Endothelial cell of umbilical vein (primary cell): ENCODE measurements at regions not wholly inside any gene's neighbourhood (a gene's known extent, or its start where the extent isn't known, plus 50 kb on each side); places are given as distances from the start of the nearest gene placed in this dataset.

Source experiments
- BruUV-seq: library from RNA; stranded (reverse); fragments of 400-500 nt; replicated peaks from 2 replicates; lab custom pipeline; 2021; lab: Mats Ljungman, UMichigan
- CTCF ChIA-PET: fragments of 300-600, 350-600 bp; sonication (Branson Sonifier 250); formaldehyde crosslinking; loops from one replicate; lab custom pipeline; 2021; ENCODE audit warnings: antibody characterized with exemption, inconsistent platforms; lab: Charles Lee
- POLR2A ChIA-PET: fragments of 300-600, 350-600 bp; sonication (Branson Sonifier 250); formaldehyde crosslinking; loops from one replicate; lab custom pipeline; 2021; ENCODE audit warnings: antibody characterized with exemption, inconsistent platforms; lab: Charles Lee
- DNase-seq: peaks from one replicate; pipeline ENCODE4 v3.0.0-alpha.2; 2011; ENCODE audit warnings: low read depth, low spot score
- FAIRE-seq: peaks from 2 replicates; lab custom pipeline; 2011; peaks lifted over from hg19 to GRCh38; lab: Jason Lieb, UNC
- H2AFZ ChIP-seq: 2 replicates; pipeline ENCODE4 v1.6.0; 2012; ENCODE audit warnings: low read depth, low read length, control low read depth, inconsistent platforms
- H3K27ac ChIP-seq: 2 replicates; pipeline ENCODE4 v1.5.1; 2011; ENCODE audit warnings: low read depth, mild to moderate bottlenecking, control low read depth, low read length, moderate library complexity; ENCODE audit not compliant: insufficient read depth
- H3K27me3 ChIP-seq, 2 experiments: 2 replicates each; pipeline versions ENCODE4 v1.6.0 to v1.6.1; 2011; ENCODE audit warnings: low read length in 2 of 2, mixed read lengths in 1 of 2; ENCODE audit not compliant: control insufficient read depth in 2 of 2, insufficient read depth in 2 of 2
- H3K36me3 ChIP-seq, 2 experiments: 2 replicates in 1 of 2; 3 replicates in 1 of 2; pipeline ENCODE4 v1.5.1; 2011; ENCODE audit warnings: low read length in 2 of 2, mild to moderate bottlenecking in 1 of 2, moderate library complexity in 1 of 2; ENCODE audit not compliant: control insufficient read depth in 2 of 2, insufficient read depth in 2 of 2; ENCODE audit errors: extremely low read depth in 1 of 2
- H3K4me1 ChIP-seq: 3 replicates; pipeline ENCODE4 v1.5.1; 2011; ENCODE audit warnings: mild to moderate bottlenecking, low read length; ENCODE audit not compliant: control insufficient read depth, insufficient read depth; ENCODE audit errors: extremely low read depth
- H3K4me2 ChIP-seq: 2 replicates; pipeline ENCODE4 v1.6.1; 2011; ENCODE audit warnings: low read length, control low read depth, mixed read lengths; ENCODE audit not compliant: insufficient read depth
- H3K4me3 ChIP-seq, 3 experiments: fragments of 200-600 bp in 1 of 3; sonication (generic), shearing (Covaris generic) in 1 of 3; replicated peaks in 1 of 3; 2 replicates each; pipeline ENCODE4 v1.5.1; 2011 to 2016; ENCODE audit warnings: control low read depth in 3 of 3, low read length in 3 of 3, mild to moderate bottlenecking in 2 of 3, inconsistent platforms in 1 of 3, low read depth in 1 of 3, moderate library complexity in 1 of 3; ENCODE audit not compliant: insufficient read depth in 1 of 3
- H3K79me2 ChIP-seq: 2 replicates; pipeline ENCODE4 v1.6.0; 2012; ENCODE audit warnings: low read length, inconsistent platforms; ENCODE audit not compliant: control insufficient read depth, insufficient read depth
- H3K9ac ChIP-seq: replicated peaks from 2 replicates; pipeline ENCODE3; 2011; ENCODE audit warnings: low read length, control low read depth; ENCODE audit not compliant: insufficient read depth; ENCODE audit errors: extremely low read depth
- H3K9me1 ChIP-seq: replicated peaks from 3 replicates; pipeline ENCODE4 v1.6.0; 2011; ENCODE audit warnings: mild to moderate bottlenecking, low read length; ENCODE audit not compliant: control insufficient read depth, insufficient read depth; ENCODE audit errors: extremely low read depth
- H3K9me3 ChIP-seq: replicated peaks from 2 replicates; pipeline ENCODE4 v1.5.1; 2012; ENCODE audit warnings: low read length, inconsistent platforms; ENCODE audit not compliant: control insufficient read depth, insufficient read depth
- H4K20me1 ChIP-seq: replicated peaks from 2 replicates; pipeline ENCODE3; 2011; ENCODE audit warnings: mild to moderate bottlenecking, low read length; ENCODE audit not compliant: control insufficient read depth, insufficient read depth; ENCODE audit errors: extremely low read depth
- CTCF ChIP-seq, 2 donors: IDR thresholded peaks; 1 replicate in 1 of 2; 2 replicates in 1 of 2; pipeline ENCODE4 v1.5.1; 2011; ENCODE audit warnings: low read length in 2 of 2, mild to moderate bottlenecking in 2 of 2, moderate library complexity in 2 of 2, control low read depth in 1 of 2, inconsistent platforms in 1 of 2, low read depth in 1 of 2; ENCODE audit not compliant: insufficient read depth in 1 of 2; ENCODE audit errors: extremely low read depth in 1 of 2
- EZH2 ChIP-seq: IDR thresholded peaks from 2 replicates; pipeline ENCODE4 v1.6.1; 2012; ENCODE audit warnings: borderline replicate concordance, low read depth, mild to moderate bottlenecking, moderate library complexity, low read length, inconsistent platforms; ENCODE audit not compliant: severe bottlenecking
- FOS ChIP-seq: IDR thresholded peaks from 2 replicates; pipeline ENCODE4 v1.6.1; 2011; ENCODE audit warnings: mild to moderate bottlenecking, low read length, moderate library complexity, borderline replicate concordance; ENCODE audit not compliant: insufficient read depth
- GATA2 ChIP-seq: IDR thresholded peaks from 2 replicates; pipeline ENCODE4 v1.7.0; 2011; ENCODE audit warnings: low read depth, mild to moderate bottlenecking, moderate library complexity, mixed read lengths, low read length; ENCODE audit not compliant: insufficient read length, insufficient read depth
- JUN ChIP-seq: IDR thresholded peaks from 2 replicates; pipeline ENCODE4 v1.6.1; 2011; ENCODE audit warnings: borderline replicate concordance, low read depth; ENCODE audit not compliant: insufficient read length, insufficient read depth
- MAX ChIP-seq: IDR thresholded peaks from 2 replicates; pipeline ENCODE4 v1.6.1; 2011; ENCODE audit not compliant: insufficient read depth, insufficient read length
- MYC ChIP-seq: IDR thresholded peaks from one replicate; pipeline ENCODE4 v1.6.1; 2011; ENCODE audit warnings: mild to moderate bottlenecking, low read depth, low read length
- POLR2A ChIP-seq: IDR thresholded peaks from 2 replicates; pipeline ENCODE4 v1.6.1; 2012; ENCODE audit warnings: low read depth, mild to moderate bottlenecking, control low read depth, low read length
- POLR2AphosphoS5 ChIP-seq: IDR thresholded peaks from 2 replicates; pipeline ENCODE4 v1.6.1; 2012; ENCODE audit warnings: low read depth, mild to moderate bottlenecking, control low read depth, low read length, moderate library complexity; ENCODE audit not compliant: insufficient read depth
- dilution Hi-C: fragments of 300-500 bp; cut with MboI; formaldehyde crosslinking; loops from one replicate; pipeline ENCODE4 v1.15.0; 2019; ENCODE audit warnings: low sequenced_read_pairs; ENCODE audit not compliant: extremely low pct_ligation_motif_present
- intact Hi-C: fragments of 100-400 bp; cut with micrococcal nuclease; formaldehyde crosslinking; loops from one replicate; pipeline ENCODE4 v1.10.0; 2022

- H3K4me1 ChIP-seq: no peaks in the 10 kb centered on the region
- DNase-seq (no peak), FAIRE-seq (no peak)
- no peak overlapping the region for H3K4me2 ChIP-seq
- intact Hi-C loops (no loop called here), dilution Hi-C loops (no loop called here)
- H2AFZ ChIP-seq: no peak overlapping the region
- no peaks in the 10 kb centered on the region for H3K79me2 ChIP-seq
- no peaks in the 10 kb centered on the region for H3K9me3 ChIP-seq
- no peak overlapping the region for H3K9ac ChIP-seq
- H4K20me1 ChIP-seq: no peaks in the 10 kb centered on the region
- no TSS peak for BruUV-seq
- CTCF ChIA-PET: no interaction called here
- POLR2A ChIA-PET: no interaction called here
- no peaks in the 10 kb centered on the region for H3K9me1 ChIP-seq
- TF ChIP-seq MAX (no peak), CTCF (IDR thresholded peaks at IDR 0.05; ENCODE audit: extremely low read depth in 1 of 2, insufficient read depth in 1 of 2, low read depth in 1 of 2, low read length in 2 of 2) (no peak), GATA2 (no peak), MYC (no peak)
- no peak overlapping the region for H3K4me3 ChIP-seq
- no peaks in the 10 kb centered on the region for H3K27me3 ChIP-seq
- no peak overlapping the region for H3K27ac ChIP-seq
- no peaks in the 10 kb centered on the region for H3K36me3 ChIP-seq
Observed at GRCh38 chr2:207437136-207437523, 92.6 kb upstream of the CREB1 start.

GRCh38 chr2:207437524-207438143, 92.1 kb upstream of the CREB1 start:
- Histone ChIP-seq H2AFZ (no peak overlapping the region), H3K27ac (no peak overlapping the region), H3K27me3 (no peaks in the 10 kb centered on the region), H3K4me3 (no peak overlapping the region), H3K4me2 (no peak overlapping the region), H4K20me1 (no peaks in the 10 kb centered on the region), H3K9ac (no peak overlapping the region), H3K9me3 (no peaks in the 10 kb centered on the region), H3K36me3 (no peaks in the 10 kb centered on the region), H3K4me1 (no peaks in the 10 kb centered on the region), H3K79me2 (no peaks in the 10 kb centered on the region), H3K9me1 (no peaks in the 10 kb centered on the region)
- POLR2A ChIA-PET: no interaction called here
- BruUV-seq: no TSS peak
- TF ChIP-seq POLR2AphosphoS5 (no peak), MAX (no peak), GATA2 (no peak), CTCF (IDR thresholded peaks at IDR 0.05; ENCODE audit: extremely low read depth in 1 of 2, insufficient read depth in 1 of 2, low read depth in 1 of 2, low read length in 2 of 2) (no peak), JUN (no peak), EZH2 (no peak), MYC (no peak), POLR2A (no peak), FOS (no peak)
- DNase-seq: no peak
- intact Hi-C loops (no loop called here), dilution Hi-C loops (no loop called here)
- FAIRE-seq: no peak
- CTCF ChIA-PET: interaction anchor here (1.4 kb wide), 1 partner anchor 13 kb away, joined by 5 read pairs; no protein-coding TSS in a partner anchor
